ENCODE measurements at regions not wholly inside any gene's neighbourhood (a gene's known extent, or its start where the extent isn't known, plus 50 kb on each side); places are given as distances from the start of the nearest gene placed in this dataset.

- TF ChIP-seq POLR2AphosphoS5 (IDR thresholded peaks at IDR 0.05; ENCODE audit: insufficient read depth, low read depth, low read length) (no peak), CTCF (IDR thresholded peaks at IDR 0.05; ENCODE audit: extremely low read depth in 1 of 2, insufficient read depth in 1 of 2, low read depth in 1 of 2, low read length in 2 of 2) (no peak), EZH2 (IDR thresholded peaks at IDR 0.05; ENCODE audit: borderline replicate concordance, low read depth, low read length, severe bottlenecking) (no peak), POLR2A (IDR thresholded peaks at IDR 0.05; ENCODE audit: low read depth, low read length) (no peak), MAX (IDR thresholded peaks at IDR 0.05; ENCODE audit: insufficient read depth, insufficient read length) (no peak), GATA2 (IDR thresholded peaks at IDR 0.05; ENCODE audit: insufficient read depth, insufficient read length, low read depth, low read length) (no peak)
Observed at GRCh38 chr3:182292591-182292990, 500.7 kb upstream of the ATP11B start.
